ENCODE measurements at regions not wholly inside any gene's neighbourhood (a gene's known extent, or its start where the extent isn't known, plus 50 kb on each side); places are given as distances from the start of the nearest gene placed in this dataset.

- TF ChIP-seq EZH2phosphoT487 (IDR thresholded peaks at IDR 0.05; ENCODE audit: insufficient read depth, low read depth) (no peak), EZH2 (IDR thresholded peaks at IDR 0.05; ENCODE audit: insufficient read depth, poor library complexity, severe bottlenecking) (no peak)
Observed at GRCh38 chr10:108249940-108250339, 1085.4 kb upstream of the SORCS1 start.

Data from GM23248 (cell line).